ENCODE measurements at regions not wholly inside any gene's neighbourhood (a gene's known extent, or its start where the extent isn't known, plus 50 kb on each side); places are given as distances from the start of the nearest gene placed in this dataset.
A peak's percentile ranks its signal among the peaks of the same experiment; 100 is the strongest.
"Not testable (repeated sequence)": the region's sequence is repeated elsewhere in the genome, so short reads cannot be mapped to it uniquely, and the experiment has no call there.

DNA sequence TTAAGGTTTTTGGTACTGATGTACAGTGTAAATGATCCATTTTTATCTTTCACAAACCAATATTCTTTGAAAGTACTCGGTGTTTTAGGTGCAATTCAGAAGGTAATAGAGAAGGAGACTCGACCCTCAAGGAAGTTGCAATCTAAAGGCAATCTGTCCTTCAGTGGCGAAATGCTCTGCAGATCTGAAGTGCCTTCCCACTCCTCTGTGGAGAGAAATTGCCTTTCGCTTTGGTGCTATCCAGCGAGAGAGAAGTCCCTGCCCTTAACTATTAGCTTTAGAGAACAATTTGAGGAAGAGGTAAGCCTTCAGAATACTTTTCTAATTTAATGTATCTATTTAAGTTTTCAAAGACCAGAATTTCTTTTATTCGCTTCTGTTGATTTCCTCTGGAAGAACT, 371.8 kb upstream of the FANCL start:
- POLR2A ChIA-PET = no interaction called here
- no peaks in the 10 kb centered on the region for H3K9me3 Mint-ChIP-seq (ENCODE audit: low read depth)
- CTCF ChIA-PET = no interaction called here
- H3K27ac Mint-ChIP-seq = no peak overlapping the region
- no peak overlapping the region for H3K4me3 Mint-ChIP-seq
- intact Hi-C loops (cut with DNase I, micrococcal nuclease) = no loop called here
- peaks cover 2% of the 10 kb centered on the region for H3K27me3 Mint-ChIP-seq
- no peaks in the 10 kb centered on the region for H3K4me1 Mint-ChIP-seq
- DNase-seq = no peak
- H3K36me3 Mint-ChIP-seq (ENCODE audit: low read depth) = no peaks in the 10 kb centered on the region
- ATAC-seq = no peak

DNA sequence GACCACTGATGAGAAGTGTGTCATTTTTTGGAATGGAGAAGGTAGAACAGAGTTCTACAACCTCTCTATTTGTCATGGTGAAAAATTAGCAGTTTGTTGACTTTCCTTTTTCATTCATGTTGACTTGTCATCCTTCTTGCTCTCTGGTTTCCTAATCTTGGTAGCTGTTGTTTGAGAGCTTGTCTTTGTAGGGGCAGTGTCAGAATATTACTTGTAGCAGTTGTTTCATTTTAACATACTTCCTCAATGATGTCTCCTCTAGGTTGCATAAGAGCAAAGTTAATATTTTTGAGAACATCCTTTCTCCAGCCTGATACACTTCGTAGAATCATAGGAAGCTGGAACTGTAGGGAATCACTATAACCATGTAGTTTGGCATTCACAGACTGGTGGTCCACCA, 368.2 kb upstream of the FANCL start:
- DNase-seq (no peak), ATAC-seq (no peak)
- Mint-ChIP-seq H3K4me1 (no peaks in the 10 kb centered on the region), H3K36me3 (ENCODE audit: low read depth) (no peaks in the 10 kb centered on the region), H3K27me3 (peaks cover 6% of the 10 kb centered on the region), H3K4me3 (no peak overlapping the region), H3K27ac (no peak overlapping the region), H3K9me3 (ENCODE audit: low read depth) (no peaks in the 10 kb centered on the region)
- intact Hi-C loops (cut with DNase I, micrococcal nuclease) = no loop called here
- ChIA-PET CTCF (no interaction called here), POLR2A (no interaction called here)

DNA sequence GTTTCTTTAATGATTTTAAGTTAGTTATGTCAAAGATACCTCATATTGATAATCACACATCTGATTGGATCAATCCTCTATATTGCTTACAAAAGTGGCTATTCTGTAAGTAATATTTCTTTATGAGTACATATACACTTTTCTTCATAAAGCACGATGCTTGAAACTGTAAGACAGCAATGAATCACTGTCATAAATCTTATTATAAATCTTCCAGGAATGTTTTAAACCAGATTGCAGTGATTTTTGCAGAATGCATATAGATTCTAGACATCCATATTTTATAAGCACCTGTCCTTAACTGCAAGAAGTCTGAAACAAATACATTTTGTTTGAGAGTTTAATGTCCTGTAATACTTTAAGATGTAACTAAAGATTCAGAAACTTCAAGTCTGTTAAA, 367.0 kb upstream of the FANCL start:
- intact Hi-C loops (cut with DNase I, micrococcal nuclease) = no loop called here
- no peaks in the 10 kb centered on the region for H3K36me3 Mint-ChIP-seq (ENCODE audit: low read depth)
- no peaks in the 10 kb centered on the region for H3K4me1 Mint-ChIP-seq
- no peak overlapping the region for H3K4me3 Mint-ChIP-seq
- ATAC-seq = no peak
- ChIA-PET POLR2A (no interaction called here), CTCF (no interaction called here)
- H3K27ac Mint-ChIP-seq = no peak overlapping the region
- no peaks in the 10 kb centered on the region for H3K9me3 Mint-ChIP-seq (ENCODE audit: low read depth)
- peaks cover 6% of the 10 kb centered on the region for H3K27me3 Mint-ChIP-seq
- no peak for DNase-seq

DNA sequence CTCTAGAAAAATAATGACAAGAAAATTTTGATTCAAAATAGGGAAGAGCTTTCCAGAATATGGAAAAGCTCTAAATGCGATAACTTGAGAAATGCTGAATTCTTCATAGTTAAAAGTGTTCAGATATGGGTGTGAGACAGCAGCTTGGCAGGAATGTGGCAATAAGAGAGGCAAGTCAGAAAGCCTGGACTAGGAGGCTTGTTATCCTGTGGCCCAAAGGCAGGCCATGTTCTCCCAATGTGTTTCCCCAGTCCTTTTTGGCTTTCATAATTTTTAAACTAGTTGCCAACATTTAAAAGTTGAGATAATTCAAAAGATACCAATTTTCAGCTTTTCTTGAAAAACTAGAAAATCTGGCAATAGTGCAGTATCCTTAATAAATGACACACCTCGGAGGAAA, 366.3 kb upstream of the FANCL start:
- intact Hi-C loops (cut with DNase I, micrococcal nuclease) = no loop called here
- Mint-ChIP-seq H3K27me3 (peaks cover 6% of the 10 kb centered on the region), H3K9me3 (ENCODE audit: low read depth) (no peaks in the 10 kb centered on the region), H3K36me3 (ENCODE audit: low read depth) (no peaks in the 10 kb centered on the region), H3K27ac (no peak overlapping the region), H3K4me1 (no peaks in the 10 kb centered on the region), H3K4me3 (no peak overlapping the region)
- ATAC-seq (no peak), DNase-seq (no peak)
- ChIA-PET CTCF (no interaction called here), POLR2A (no interaction called here)

DNA sequence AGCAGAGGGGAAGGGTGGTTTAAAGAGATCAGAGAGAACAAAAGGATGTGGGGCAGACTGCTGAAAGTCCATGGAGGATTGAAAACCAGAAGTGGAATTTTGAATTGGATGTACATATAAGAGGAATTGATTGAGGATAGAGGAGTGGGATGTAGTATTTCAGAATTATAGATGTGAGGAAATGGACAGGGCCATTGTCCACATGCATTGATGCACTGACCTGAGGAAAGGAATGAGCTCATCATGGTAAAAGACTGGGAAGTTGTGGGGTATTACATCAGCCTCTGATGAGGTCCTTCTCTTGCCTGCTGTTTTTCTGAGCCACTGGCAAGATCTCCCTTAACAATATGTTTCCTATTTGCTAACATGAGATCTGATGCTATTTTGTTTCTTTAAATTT, 365.7 kb upstream of the FANCL start:
- Mint-ChIP-seq H3K27me3 (peaks cover 6% of the 10 kb centered on the region), H3K27ac (no peak overlapping the region), H3K4me1 (no peaks in the 10 kb centered on the region), H3K9me3 (ENCODE audit: low read depth) (no peaks in the 10 kb centered on the region), H3K36me3 (ENCODE audit: low read depth) (no peaks in the 10 kb centered on the region), H3K4me3 (no peak overlapping the region)
- intact Hi-C loops (cut with DNase I, micrococcal nuclease) = no loop called here
- ChIA-PET CTCF (no interaction called here), POLR2A (no interaction called here)
- ATAC-seq (no peak), DNase-seq (no peak)

DNA sequence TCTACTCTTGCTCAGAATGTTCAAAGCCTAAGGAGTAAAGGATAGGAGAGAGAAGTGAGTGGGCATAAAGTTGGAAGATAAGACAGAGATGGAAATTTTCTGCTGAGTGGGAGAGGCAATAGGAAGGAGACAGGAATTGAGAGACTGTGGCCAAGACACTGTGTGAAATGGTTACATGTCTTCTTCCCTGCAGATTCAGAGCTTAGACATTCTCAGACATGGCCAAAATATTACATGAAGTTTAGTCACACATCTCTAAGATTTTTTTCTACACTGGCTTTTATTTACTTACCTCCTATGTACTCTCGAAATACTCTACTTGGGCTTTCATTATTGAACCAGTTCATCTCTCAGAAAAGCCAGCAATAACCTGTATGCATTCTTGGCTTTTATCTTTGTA, 363.0 kb upstream of the FANCL start:
- POLR2A ChIA-PET = no interaction called here
- intact Hi-C loops (cut with DNase I, micrococcal nuclease) = no loop called here
- ATAC-seq (no peak), DNase-seq (no peak)
- H3K9me3 Mint-ChIP-seq (ENCODE audit: low read depth) = no peaks in the 10 kb centered on the region
- peaks cover 6% of the 10 kb centered on the region for H3K27me3 Mint-ChIP-seq
- no peak overlapping the region for H3K27ac Mint-ChIP-seq
- no peak overlapping the region for H3K4me3 Mint-ChIP-seq
- CTCF ChIA-PET = no interaction called here
- no peaks in the 10 kb centered on the region for H3K4me1 Mint-ChIP-seq
- H3K36me3 Mint-ChIP-seq (ENCODE audit: low read depth) = no peaks in the 10 kb centered on the region

DNA sequence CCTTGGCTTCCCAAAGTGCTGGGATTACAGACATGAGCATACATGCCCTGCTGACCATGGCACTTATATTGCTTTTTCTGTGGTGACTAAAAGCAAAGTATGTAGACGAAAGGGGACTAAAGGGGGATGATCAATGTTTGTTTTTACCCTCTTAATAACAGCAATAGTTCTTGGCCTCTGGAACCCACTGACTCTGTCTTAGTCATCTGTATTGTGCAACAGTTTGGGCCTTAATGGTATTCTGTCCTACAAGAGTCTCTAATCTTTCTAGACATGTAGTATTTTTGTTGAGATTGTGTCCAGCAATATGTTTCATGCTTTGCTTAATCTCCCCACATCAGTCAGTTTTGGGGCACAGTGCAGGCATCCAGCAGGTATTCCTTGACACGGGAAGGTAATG, 359.9 kb upstream of the FANCL start:
- CTCF ChIA-PET = interaction anchor here (0.7 kb wide), 1 partner anchor 1535 kb away, joined by 4 read pairs; no protein-coding TSS in a partner anchor
- Mint-ChIP-seq H3K4me1 (no peaks in the 10 kb centered on the region), H3K36me3 (ENCODE audit: low read depth) (no peaks in the 10 kb centered on the region), H3K4me3 (no peak overlapping the region), H3K27me3 (peaks cover 2% of the 10 kb centered on the region), H3K9me3 (ENCODE audit: low read depth) (no peaks in the 10 kb centered on the region), H3K27ac (no peak overlapping the region)
- ATAC-seq = no peak
- DNase-seq = no peak
- intact Hi-C loops (cut with DNase I, micrococcal nuclease) = no loop called here
- POLR2A ChIA-PET = no interaction called here

DNA sequence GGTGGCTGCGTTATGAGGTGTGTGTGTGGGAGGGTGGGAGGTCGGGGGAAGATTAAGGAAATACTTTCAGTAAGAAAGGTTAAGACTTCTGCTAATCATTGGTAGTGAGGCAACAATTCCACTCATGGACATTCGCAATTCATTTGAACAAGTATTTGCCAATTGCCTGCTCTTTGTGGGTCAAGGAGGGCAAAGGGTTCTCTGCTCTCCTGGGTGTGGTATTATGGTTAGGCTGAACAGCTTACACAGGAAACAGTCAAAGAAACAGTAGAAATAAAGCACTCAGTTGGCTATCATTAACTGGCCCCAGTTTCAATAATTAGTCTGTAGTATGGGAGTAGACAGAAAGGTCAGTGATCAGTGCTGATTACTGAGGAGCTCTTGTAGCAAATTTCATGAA, 357.0 kb upstream of the FANCL start:
- ChIA-PET POLR2A (no interaction called here), CTCF (no interaction called here)
- Mint-ChIP-seq H3K9me3 (ENCODE audit: low read depth) (no peaks in the 10 kb centered on the region), H3K27ac (no peak overlapping the region), H3K27me3 (no peaks in the 10 kb centered on the region), H3K4me1 (no peaks in the 10 kb centered on the region), H3K4me3 (no peak overlapping the region), H3K36me3 (ENCODE audit: low read depth) (no peaks in the 10 kb centered on the region)
- intact Hi-C loops (cut with DNase I, micrococcal nuclease) = no loop called here
- DNase-seq (no peak), ATAC-seq (no peak)

DNA sequence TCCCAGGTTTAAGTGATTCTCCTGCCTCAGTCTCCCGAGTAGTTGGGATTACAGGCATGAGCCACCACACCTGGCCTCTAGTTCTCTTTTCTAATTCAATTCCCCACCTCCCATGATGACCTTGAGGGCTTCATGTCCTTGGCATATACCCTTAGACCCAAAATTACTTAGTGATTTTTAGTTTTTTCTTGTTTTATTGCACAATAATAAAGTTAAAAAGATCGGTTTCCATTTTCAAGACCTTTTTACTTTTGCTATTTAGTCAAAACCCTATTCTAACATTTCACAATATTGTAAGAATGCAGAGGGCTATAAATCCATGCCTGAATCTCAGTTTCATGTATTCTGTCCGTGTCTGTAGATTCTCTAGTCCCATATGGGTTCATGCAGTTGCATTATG, 354.6 kb upstream of the FANCL start:
- POLR2A ChIA-PET = no interaction called here
- Mint-ChIP-seq H3K36me3 (ENCODE audit: low read depth) (no peaks in the 10 kb centered on the region), H3K4me3 (no peak overlapping the region), H3K9me3 (ENCODE audit: low read depth) (no peaks in the 10 kb centered on the region), H3K27ac (no peak overlapping the region), H3K4me1 (no peaks in the 10 kb centered on the region), H3K27me3 (no peaks in the 10 kb centered on the region)
- ATAC-seq = no peak
- intact Hi-C loops (cut with DNase I, micrococcal nuclease) = no loop called here
- no peak for DNase-seq
- CTCF ChIA-PET = interaction anchor here (1.2 kb wide), 1 partner anchor 278 kb away, joined by 3 read pairs; no protein-coding TSS in a partner anchor

DNA sequence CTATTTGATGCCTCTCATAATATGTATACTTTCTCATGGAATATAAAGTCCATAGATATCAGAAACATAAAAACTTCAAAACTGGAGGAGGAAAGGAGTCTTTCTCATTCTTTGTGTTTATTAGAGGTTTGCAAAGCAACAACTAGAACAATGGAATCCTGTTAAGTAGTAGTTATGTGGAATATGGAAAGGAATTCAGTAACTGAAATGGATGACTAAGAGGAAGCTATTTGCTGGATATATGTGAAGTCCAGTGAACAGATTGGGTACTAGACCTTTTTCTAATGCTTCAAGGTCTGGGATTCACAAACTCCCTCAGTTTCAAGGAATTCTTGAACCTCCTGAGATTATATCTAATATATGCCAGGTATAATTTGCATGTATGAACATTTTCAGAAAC, 353.6 kb upstream of the FANCL start:
- ChIA-PET CTCF (no interaction called here), POLR2A (no interaction called here)
- ATAC-seq (no peak), DNase-seq (no peak)
- Mint-ChIP-seq H3K9me3 (ENCODE audit: low read depth) (no peaks in the 10 kb centered on the region), H3K27me3 (no peaks in the 10 kb centered on the region), H3K27ac (no peak overlapping the region), H3K36me3 (ENCODE audit: low read depth) (no peaks in the 10 kb centered on the region), H3K4me3 (no peak overlapping the region), H3K4me1 (no peaks in the 10 kb centered on the region)
- intact Hi-C loops (cut with DNase I, micrococcal nuclease) = no loop called here

DNA sequence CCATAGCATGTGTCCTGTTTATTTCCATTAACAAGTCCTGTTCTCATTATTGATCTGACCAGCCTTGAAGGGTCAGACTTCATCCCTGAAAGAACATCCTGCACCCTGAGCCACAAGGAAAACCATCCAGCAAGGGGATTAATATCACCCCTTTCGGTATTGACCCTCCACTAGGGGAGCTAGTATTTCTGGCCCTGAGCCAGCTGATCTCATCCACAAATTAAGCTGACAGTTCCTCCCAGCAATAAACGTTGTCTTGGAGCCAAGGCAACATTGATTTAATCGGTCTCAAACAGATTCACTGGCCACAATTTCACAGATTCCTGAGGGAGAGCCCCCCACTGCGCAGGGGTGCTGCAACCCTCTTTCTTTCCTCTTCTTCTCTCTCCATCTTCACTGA, 353.1 kb upstream of the FANCL start:
- POLR2A ChIA-PET = no interaction called here
- H3K27ac Mint-ChIP-seq = no peak overlapping the region
- no peaks in the 10 kb centered on the region for H3K4me1 Mint-ChIP-seq
- intact Hi-C loops (cut with DNase I, micrococcal nuclease) = no loop called here
- no peaks in the 10 kb centered on the region for H3K9me3 Mint-ChIP-seq (ENCODE audit: low read depth)
- no peaks in the 10 kb centered on the region for H3K27me3 Mint-ChIP-seq
- H3K36me3 Mint-ChIP-seq (ENCODE audit: low read depth) = no peaks in the 10 kb centered on the region
- CTCF ChIA-PET = interaction anchor here (0.6 to 0.7 kb wide), 2 partner anchors 245 to 1421 kb away, joined by 3 read pairs; no protein-coding TSS in a partner anchor
- DNase-seq (peak; percentile 7), ATAC-seq (no peak)
- no peak overlapping the region for H3K4me3 Mint-ChIP-seq

DNA sequence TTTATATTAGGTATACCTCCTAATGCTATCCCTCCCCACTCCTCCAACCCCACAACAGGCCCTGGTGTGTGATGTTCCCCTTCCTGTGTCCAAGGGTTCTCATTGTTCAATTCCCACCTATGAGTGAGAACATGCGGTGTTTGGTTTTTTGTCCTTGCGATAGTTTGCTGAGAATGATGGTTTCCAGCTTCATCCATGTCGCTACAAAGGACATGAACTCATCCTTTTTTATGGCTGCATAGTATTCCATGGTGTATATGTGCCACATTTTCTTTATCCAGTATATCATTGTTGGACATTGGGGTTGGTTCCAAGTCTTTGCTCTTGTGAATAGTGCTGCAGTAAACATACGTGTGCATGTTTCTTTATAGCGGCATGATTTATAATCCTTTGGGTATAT, 345.1 kb upstream of the FANCL start:
- H3K27ac Mint-ChIP-seq = not testable (repeated sequence)

DNA sequence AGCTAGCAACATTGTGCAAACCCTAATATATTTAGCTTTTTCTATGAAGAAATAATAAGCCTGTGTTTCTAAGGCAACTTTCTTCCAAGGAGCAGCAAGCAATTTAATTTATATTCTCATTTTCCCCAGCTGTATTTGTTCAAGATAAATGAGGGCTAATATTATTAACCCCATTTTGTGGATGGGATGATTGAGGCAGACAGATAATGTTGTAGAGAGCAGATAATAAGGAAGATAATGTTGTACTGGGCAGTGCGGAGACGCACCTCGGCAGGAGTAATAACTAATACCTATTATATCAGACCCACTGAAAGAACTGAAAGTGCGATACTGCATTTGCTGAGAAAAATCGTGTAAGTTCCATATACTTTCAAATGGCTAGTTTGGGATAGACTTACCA, 344.1 kb upstream of the FANCL start:
- ATAC-seq (no peak), DNase-seq (no peak)
- no peaks in the 10 kb centered on the region for H3K27me3 Mint-ChIP-seq
- no peak overlapping the region for H3K27ac Mint-ChIP-seq
- H3K4me1 Mint-ChIP-seq = no peaks in the 10 kb centered on the region
- H3K4me3 Mint-ChIP-seq = no peak overlapping the region
- no peaks in the 10 kb centered on the region for H3K9me3 Mint-ChIP-seq (ENCODE audit: low read depth)
- CTCF ChIA-PET = no interaction called here
- POLR2A ChIA-PET = no interaction called here
- intact Hi-C loops (cut with DNase I, micrococcal nuclease) = no loop called here
- no peaks in the 10 kb centered on the region for H3K36me3 Mint-ChIP-seq (ENCODE audit: low read depth)

More for the DNA sequence above, 345.1 kb upstream of the FANCL start:
- CTCF ChIA-PET; H3K4me1 Mint-ChIP-seq; H3K4me3 Mint-ChIP-seq; DNase-seq; H3K36me3 Mint-ChIP-seq (ENCODE audit: low read depth); intact Hi-C loops (cut with DNase I, micrococcal nuclease); H3K27me3 Mint-ChIP-seq; ATAC-seq; H3K9me3 Mint-ChIP-seq (ENCODE audit: low read depth); POLR2A ChIA-PET: not testable (repeated sequence)
